Vagina (tissue), 2 donors: ENCODE measurements at regions not wholly inside any gene's neighbourhood (a gene's known extent, or its start where the extent isn't known, plus 50 kb on each side); places are given as distances from the start of the nearest gene placed in this dataset.

Experiments used
- POLR2A ChIP-seq, 2 donors: fragments of 450-650 bp; IDR thresholded peaks; one replicate each; pipeline ENCODE4 v1.6.1; 2017; ENCODE audit warnings: antibody characterized with exemption in 2 of 2, mild to moderate bottlenecking in 2 of 2, moderate library complexity in 2 of 2
- POLR2AphosphoS5 ChIP-seq, 2 donors: sonication (generic); formaldehyde crosslinking; IDR thresholded peaks; one replicate each; pipeline ENCODE4 v1.9.0; 2017; ENCODE audit warnings: antibody characterized with exemption in 2 of 2, mild to moderate bottlenecking in 2 of 2, low read depth in 1 of 2; ENCODE audit not compliant: insufficient read depth in 1 of 2
- TF ChIP-seq, protein P1 (sequence below), 3 experiments: fragments of 450-650 bp in 2 of 3; fragments of 200-600 bp in 1 of 3; sonication (generic) in 1 of 3; IDR thresholded peaks; one replicate each; pipeline ENCODE4 v1.5.1; 2017 to 2019; ENCODE audit warnings: antibody characterized with exemption in 3 of 3, mild to moderate bottlenecking in 2 of 3, moderate library complexity in 2 of 3

DNA sequence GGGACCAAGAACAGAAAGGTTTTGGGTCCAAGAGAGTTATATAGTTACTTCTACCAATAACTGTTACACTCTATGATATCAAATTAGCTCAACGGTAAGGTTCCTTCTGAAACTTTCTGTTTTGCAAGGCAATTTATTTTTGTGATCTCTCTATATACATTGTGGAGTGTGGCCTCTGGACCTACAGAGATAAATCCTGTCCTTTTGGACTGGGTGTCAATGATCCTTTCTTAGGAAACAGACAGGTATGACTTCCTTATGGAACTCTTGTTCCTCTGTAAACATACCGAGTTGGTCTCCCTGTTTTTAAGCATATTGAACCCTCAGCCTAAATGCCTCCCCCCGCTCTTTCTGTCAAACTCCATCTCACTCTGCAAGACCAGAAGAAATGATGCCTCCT lies 1117.8 kb downstream of the BCL11A start:
- TF ChIP-seq, protein P1, sequence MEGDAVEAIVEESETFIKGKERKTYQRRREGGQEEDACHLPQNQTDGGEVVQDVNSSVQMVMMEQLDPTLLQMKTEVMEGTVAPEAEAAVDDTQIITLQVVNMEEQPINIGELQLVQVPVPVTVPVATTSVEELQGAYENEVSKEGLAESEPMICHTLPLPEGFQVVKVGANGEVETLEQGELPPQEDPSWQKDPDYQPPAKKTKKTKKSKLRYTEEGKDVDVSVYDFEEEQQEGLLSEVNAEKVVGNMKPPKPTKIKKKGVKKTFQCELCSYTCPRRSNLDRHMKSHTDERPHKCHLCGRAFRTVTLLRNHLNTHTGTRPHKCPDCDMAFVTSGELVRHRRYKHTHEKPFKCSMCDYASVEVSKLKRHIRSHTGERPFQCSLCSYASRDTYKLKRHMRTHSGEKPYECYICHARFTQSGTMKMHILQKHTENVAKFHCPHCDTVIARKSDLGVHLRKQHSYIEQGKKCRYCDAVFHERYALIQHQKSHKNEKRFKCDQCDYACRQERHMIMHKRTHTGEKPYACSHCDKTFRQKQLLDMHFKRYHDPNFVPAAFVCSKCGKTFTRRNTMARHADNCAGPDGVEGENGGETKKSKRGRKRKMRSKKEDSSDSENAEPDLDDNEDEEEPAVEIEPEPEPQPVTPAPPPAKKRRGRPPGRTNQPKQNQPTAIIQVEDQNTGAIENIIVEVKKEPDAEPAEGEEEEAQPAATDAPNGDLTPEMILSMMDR (IDR thresholded peaks at IDR 0.05): no peak
- TF ChIP-seq POLR2A (IDR thresholded peaks at IDR 0.05) (no peak), POLR2AphosphoS5 (IDR thresholded peaks at IDR 0.05; ENCODE audit: insufficient read depth in 1 of 2, low read depth in 1 of 2) (no peak)
